Liver (tissue), 8 donors: ENCODE measurements at regions not wholly inside any gene's neighbourhood (a gene's known extent, or its start where the extent isn't known, plus 50 kb on each side); places are given as distances from the start of the nearest gene placed in this dataset.
"Not testable (repeated sequence)": the region's sequence is repeated elsewhere in the genome, so short reads cannot be mapped to it uniquely, and the experiment has no call there.

Experiments
- DNase-seq: peaks from one replicate; pipeline ENCODE4 v3.0.0-alpha.2; 2017; ENCODE audit warnings: low spot score
- H3K27ac ChIP-seq, 2 donors: one replicate each; pipeline ENCODE4 v1.7.0; 2013; ENCODE audit warnings: inconsistent platforms in 2 of 2, low read length in 2 of 2, control low read depth in 1 of 2, low read depth in 1 of 2, mild to moderate bottlenecking in 1 of 2
- H3K27me3 ChIP-seq, 4 donors: one replicate each; pipeline versions ENCODE4 v1.6.1 to v1.7.0; 2013; ENCODE audit warnings: low read length in 3 of 4, inconsistent platforms in 1 of 4, mild to moderate bottlenecking in 1 of 4, moderate library complexity in 1 of 4; ENCODE audit not compliant: control insufficient read depth in 4 of 4, insufficient read depth in 4 of 4
- H3K36me3 ChIP-seq, 4 donors: one replicate each; pipeline versions ENCODE4 v1.6.1 to v1.7.0; 2013; ENCODE audit warnings: low read length in 3 of 4, mild to moderate bottlenecking in 3 of 4, low read depth in 1 of 4, moderate library complexity in 1 of 4; ENCODE audit not compliant: control insufficient read depth in 4 of 4, insufficient read depth in 3 of 4
- H3K4me1 ChIP-seq, 4 donors: one replicate each; pipeline versions ENCODE4 v1.6.1 to v1.7.0; 2013; ENCODE audit warnings: low read length in 3 of 4, mild to moderate bottlenecking in 3 of 4, moderate library complexity in 1 of 4; ENCODE audit not compliant: control insufficient read depth in 4 of 4, insufficient read depth in 4 of 4
- H3K4me3 ChIP-seq, 3 donors: one replicate each; pipeline versions ENCODE4 v1.6.1 to v1.7.0; 2013; ENCODE audit warnings: low read length in 3 of 3, control low read depth in 1 of 3, low read depth in 1 of 3, mild to moderate bottlenecking in 1 of 3
- H3K9ac ChIP-seq, 2 donors: one replicate each; pipeline ENCODE4 v1.7.0; 2013; ENCODE audit warnings: low read length in 2 of 2, mild to moderate bottlenecking in 2 of 2, moderate library complexity in 2 of 2, control low read depth in 1 of 2, low read depth in 1 of 2
- H3K9me3 ChIP-seq, 4 donors: one replicate each; pipeline versions ENCODE4 v1.6.1 to v1.7.0; 2013; ENCODE audit warnings: low read length in 3 of 4; ENCODE audit not compliant: control insufficient read depth in 4 of 4
- ATF3 ChIP-seq: IDR thresholded peaks from 2 replicates; pipeline ENCODE4 v1.6.1; 2016; ENCODE audit warnings: antibody characterized with exemption
- CTCF ChIP-seq: fragments of 150-350 bp; IDR thresholded peaks from 2 replicates; pipeline ENCODE4 v1.5.1; 2017; ENCODE audit warnings: improper control_type of control experiment, low read depth, low read length; ENCODE audit not compliant: missing input control
- FOXA1 ChIP-seq: IDR thresholded peaks from 2 replicates; pipeline ENCODE4 v1.6.1; 2016; ENCODE audit warnings: antibody characterized with exemption
- HNF4A ChIP-seq, 2 donors: conservative IDR thresholded peaks; 2 replicates each; pipeline ENCODE4 v1.6.1; 2016; ENCODE audit warnings: antibody characterized with exemption in 2 of 2, mild to moderate bottlenecking in 2 of 2
- HNF4G ChIP-seq: IDR thresholded peaks from 2 replicates; pipeline ENCODE4 v1.6.1; 2016; ENCODE audit warnings: antibody characterized with exemption
- JUND ChIP-seq, 2 donors: IDR thresholded peaks; 2 replicates each; pipeline ENCODE4 v1.6.1; 2016; ENCODE audit warnings: antibody characterized with exemption in 2 of 2
- NR2F2 ChIP-seq: IDR thresholded peaks from 2 replicates; pipeline ENCODE4 v1.6.1; 2016; ENCODE audit warnings: antibody characterized with exemption
- RAD21 ChIP-seq, 2 donors: IDR thresholded peaks; 2 replicates each; pipeline ENCODE4 v1.6.1; 2016; ENCODE audit warnings: antibody characterized with exemption in 2 of 2, mild to moderate bottlenecking in 2 of 2
- REST ChIP-seq: IDR thresholded peaks from 2 replicates; pipeline ENCODE4 v1.6.1; 2016; ENCODE audit warnings: antibody characterized with exemption, mild to moderate bottlenecking
- SP1 ChIP-seq: IDR thresholded peaks from 2 replicates; pipeline ENCODE4 v1.6.1; 2018; ENCODE audit warnings: antibody characterized with exemption, mild to moderate bottlenecking
- TAF1 ChIP-seq: conservative IDR thresholded peaks from 2 replicates; pipeline ENCODE4 v1.6.1; 2016; ENCODE audit warnings: antibody characterized with exemption, mild to moderate bottlenecking
- YY1 ChIP-seq: IDR thresholded peaks from 2 replicates; pipeline ENCODE4 v1.6.1; 2016; ENCODE audit warnings: antibody characterized with exemption, mild to moderate bottlenecking
- ZBTB33 ChIP-seq: IDR thresholded peaks from 2 replicates; pipeline ENCODE4 v1.6.1; 2016; ENCODE audit warnings: antibody characterized with exemption
- WGBS: extraction: QIAGEN DNeasy Blood & Tissue Kit; methylation state at CpG from one replicate; pipeline ENCODE4 v1.1.7; 2013; 5-methylcytosine and 5-hydroxymethylcytosine counted together
- donor health status: healthy.
- donor health status: healthy.
- donor health status: healthy.
- donor health status: healthy.
- donor health status: healthy.

GRCh38 chr2:56816666-56817065 lies 632.9 kb downstream of the CCDC85A start (continued):
- TF ChIP-seq ATF3, result no peak

GRCh38 chr2:56831780-56832179 lies 648.0 kb downstream of the CCDC85A start:
- 86% methylated on average over 1 of the region's 1 CpG for WGBS
- no peaks in the 10 kb centered on the region for H3K27me3 ChIP-seq
- no peak for TF ChIP-seq HNF4A (conservative IDR thresholded peaks at IDR 0.05)
- TF ChIP-seq REST, result no peak
- TF ChIP-seq FOXA1, result no peak
- TF ChIP-seq TAF1, result no peak
- no peak for TF ChIP-seq YY1
- no peak for TF ChIP-seq HNF4G
- TF ChIP-seq NR2F2, result no peak
- TF ChIP-seq RAD21 (IDR thresholded peaks at IDR 0.05), result no peak
- no peak for TF ChIP-seq CTCF
- TF ChIP-seq ZBTB33, result no peak
- H3K4me3 ChIP-seq, result no peak overlapping the region
- no peak overlapping the region for H3K27ac ChIP-seq
- H3K36me3 ChIP-seq, result no peaks in the 10 kb centered on the region
- no peaks in the 10 kb centered on the region for H3K4me1 ChIP-seq
- no peak for DNase-seq
- no peaks in the 10 kb centered on the region for H3K9me3 ChIP-seq
- no peak overlapping the region for H3K9ac ChIP-seq

GRCh38 chr2:56834686-56835085 lies 650.9 kb downstream of the CCDC85A start:
- Histone ChIP-seq H3K4me3 (no peak overlapping the region), H3K27ac (no peak overlapping the region), H3K9ac (no peak overlapping the region), H3K27me3 (no peaks in the 10 kb centered on the region), H3K4me1 (no peaks in the 10 kb centered on the region), H3K9me3 (peaks cover 0 to 3% (median 0%) of the 10 kb centered on the region in 4 donors), H3K36me3 (no peaks in the 10 kb centered on the region)
- no peak for TF ChIP-seq JUND (IDR thresholded peaks at IDR 0.05)
- TF ChIP-seq NR2F2, result no peak
- TF ChIP-seq CTCF, result no peak
- TF ChIP-seq TAF1, result no peak
- no peak for TF ChIP-seq ZBTB33
- TF ChIP-seq SP1, result no peak
- no peak for TF ChIP-seq HNF4A (conservative IDR thresholded peaks at IDR 0.05)
- WGBS, result 75% methylated on average over 5 of the region's 5 CpGs
- DNase-seq, result no peak

- not testable (repeated sequence) for H3K9me3 ChIP-seq, H3K27ac ChIP-seq, H3K27me3 ChIP-seq, H3K36me3 ChIP-seq, H3K4me1 ChIP-seq, H3K4me3 ChIP-seq, DNase-seq, H3K9ac ChIP-seq
Observed at GRCh38 chr2:56840009-56840408, 656.2 kb downstream of the CCDC85A start.
